H1 (cell line): ENCODE measurements at regions not wholly inside any gene's neighbourhood (a gene's known extent, or its start where the extent isn't known, plus 50 kb on each side); places are given as distances from the start of the nearest gene placed in this dataset.

Experiments used
- CTCF ChIA-PET: fragments of 300-600 bp; sonication (Branson Sonifier 250); formaldehyde crosslinking; loops from one replicate; lab custom pipeline; 2021; ENCODE audit not compliant: partially characterized antibody; lab: Charles Lee
- POLR2A ChIA-PET: fragments of 300-600 bp; sonication (Branson Sonifier 250); formaldehyde crosslinking; loops from one replicate; lab custom pipeline; 2021; ENCODE audit warnings: inconsistent platforms; ENCODE audit not compliant: partially characterized antibody; lab: Charles Lee
- DNase-seq, 2 experiments: peaks; one replicate each; pipeline versions ENCODE4 v3.0.0 to v3.0.0-alpha.2; 2010 to 2022; ENCODE audit warnings: low spot score in 2 of 2, low read depth in 1 of 2, mixed read lengths in 1 of 2
- FAIRE-seq: peaks from 2 replicates; lab custom pipeline; 2011; peaks lifted over from hg19 to GRCh38; lab: Jason Lieb, UNC
- H2AFZ ChIP-seq: 2 replicates; pipeline ENCODE4 v1.8.1; 2012; ENCODE audit warnings: low read length, inconsistent platforms
- H2AK5ac ChIP-seq: 2 replicates; pipeline ENCODE4 v1.6.1; 2013; ENCODE audit warnings: low read depth, low read length
- H2BK120ac ChIP-seq: replicated peaks from 2 replicates; pipeline ENCODE3; 2013; ENCODE audit warnings: low read depth, low read length, inconsistent platforms
- H2BK12ac ChIP-seq: 2 replicates; pipeline ENCODE4 v1.6.1; 2013; ENCODE audit warnings: low read depth, low read length
- H2BK15ac ChIP-seq: 2 replicates; pipeline ENCODE4 v1.6.1; 2013; ENCODE audit warnings: low read length
- H2BK20ac ChIP-seq: 2 replicates; pipeline ENCODE4 v1.6.1; 2013; ENCODE audit warnings: low read length
- H2BK5ac ChIP-seq: 2 replicates; pipeline ENCODE4 v1.6.1; 2013; ENCODE audit warnings: low read depth, low read length
- H3K14ac ChIP-seq: 2 replicates; pipeline ENCODE4 v1.6.1; 2013; ENCODE audit warnings: inconsistent platforms; ENCODE audit not compliant: insufficient read length
- H3K18ac ChIP-seq: 2 replicates; pipeline ENCODE4 v1.6.1; 2013; ENCODE audit warnings: low read length; ENCODE audit errors: extremely low read depth
- H3K23ac ChIP-seq: 2 replicates; pipeline ENCODE4 v1.6.1; 2013; ENCODE audit warnings: inconsistent platforms; ENCODE audit not compliant: insufficient read length
- H3K23me2 ChIP-seq: 2 replicates; pipeline ENCODE4 v1.6.1; 2013; ENCODE audit warnings: low read depth, low read length
- H3K27ac ChIP-seq: 2 replicates; pipeline ENCODE4 v1.6.1; 2011; ENCODE audit warnings: low read depth, low read length, inconsistent platforms
- H3K27me3 ChIP-seq, 4 experiments: replicated peaks in 1 of 4; 1 replicate in 1 of 4; 2 replicates in 3 of 4; pipeline versions ENCODE4 v1.6.1 to v1.8.1; 2011 to 2013; ENCODE audit warnings: low read length in 3 of 4, mild to moderate bottlenecking in 3 of 4, inconsistent platforms in 2 of 4, mixed read lengths in 2 of 4, moderate library complexity in 1 of 4; ENCODE audit not compliant: control insufficient read depth in 3 of 4, insufficient read depth in 3 of 4; ENCODE audit errors: extremely low read depth in 1 of 4
- H3K36me3 ChIP-seq, 4 experiments: 2 replicates each; pipeline versions ENCODE4 v1.6.1 to v1.8.1; 2011 to 2013; ENCODE audit warnings: mild to moderate bottlenecking in 4 of 4, low read length in 3 of 4, moderate library complexity in 2 of 4, control low read depth in 1 of 4, inconsistent platforms in 1 of 4; ENCODE audit not compliant: insufficient read depth in 4 of 4, control insufficient read depth in 2 of 4
- H3K4ac ChIP-seq: replicated peaks from 2 replicates; pipeline ENCODE3; 2013; ENCODE audit warnings: low read length, low read depth, mixed read lengths, inconsistent platforms; ENCODE audit not compliant: insufficient read length
- H3K4me1 ChIP-seq, 4 experiments: replicated peaks in 1 of 4; 1 replicate in 1 of 4; 2 replicates in 3 of 4; pipeline versions ENCODE4 v1.6.1 to v1.8.1; 2011 to 2013; ENCODE audit warnings: low read length in 3 of 4, inconsistent platforms in 2 of 4, mixed read lengths in 1 of 4; ENCODE audit not compliant: insufficient read depth in 4 of 4, control insufficient read depth in 3 of 4
- H3K4me2 ChIP-seq, 2 experiments: 2 replicates each; pipeline versions ENCODE4 v1.6.1 to v1.8.1; 2011 to 2013; ENCODE audit warnings: low read depth in 2 of 2, low read length in 2 of 2, control low read depth in 1 of 2, inconsistent platforms in 1 of 2, mild to moderate bottlenecking in 1 of 2; ENCODE audit not compliant: insufficient read depth in 1 of 2
- H3K4me3 ChIP-seq, 4 experiments: fragments of 200-600, 300-600 bp in 1 of 4; sonication (generic), shearing (Covaris generic), sonication (Bioruptor Twin) in 1 of 4; 2 replicates each; pipeline versions ENCODE4 v1.5.1 to v1.8.1; 2011 to 2016; ENCODE audit warnings: low read length in 4 of 4, low read depth in 3 of 4, control low read depth in 2 of 4, inconsistent platforms in 2 of 4, mild to moderate bottlenecking in 2 of 4, mixed read lengths in 1 of 4, moderate library complexity in 1 of 4; ENCODE audit not compliant: insufficient read depth in 2 of 4; ENCODE audit errors: extremely low read depth in 1 of 4
- H3K56ac ChIP-seq: replicated peaks from 2 replicates; pipeline ENCODE3; 2013; ENCODE audit warnings: low read depth, mild to moderate bottlenecking, mixed read lengths, low read length, inconsistent platforms; ENCODE audit not compliant: insufficient read length
- H3K79me1 ChIP-seq: 2 replicates; pipeline ENCODE4 v1.6.1; 2013; ENCODE audit warnings: low read depth, low read length, control low read depth
- H3K79me2 ChIP-seq, 2 experiments: 2 replicates each; pipeline versions ENCODE4 v1.6.1 to v1.8.1; 2012 to 2013; ENCODE audit warnings: low read length in 2 of 2, mild to moderate bottlenecking in 2 of 2, inconsistent platforms in 1 of 2; ENCODE audit not compliant: insufficient read depth in 2 of 2, control insufficient read depth in 1 of 2
- H3K9ac ChIP-seq, 4 experiments: replicated peaks in 1 of 4; 1 replicate in 1 of 4; 2 replicates in 3 of 4; pipeline versions ENCODE4 v1.6.1 to v1.8.1; 2011 to 2013; ENCODE audit warnings: low read depth in 3 of 4, low read length in 3 of 4, control low read depth in 2 of 4, mild to moderate bottlenecking in 2 of 4, moderate library complexity in 2 of 4, inconsistent platforms in 1 of 4; ENCODE audit errors: extremely low read depth in 1 of 4
- H3K9me3 ChIP-seq, 2 experiments: 2 replicates each; pipeline versions ENCODE4 v1.6.1 to v1.8.1; 2012 to 2013; ENCODE audit warnings: mild to moderate bottlenecking in 2 of 2, moderate library complexity in 2 of 2, control low read depth in 1 of 2, inconsistent platforms in 1 of 2, low read depth in 1 of 2, low read length in 1 of 2, mixed read lengths in 1 of 2; ENCODE audit not compliant: insufficient read depth in 2 of 2
- H4K20me1 ChIP-seq, 2 experiments: replicated peaks in 1 of 2; 2 replicates each; pipeline versions ENCODE3 to v1.8.1; 2011 to 2013; ENCODE audit warnings: inconsistent platforms in 2 of 2, low read length in 2 of 2, mild to moderate bottlenecking in 1 of 2; ENCODE audit not compliant: insufficient read depth in 2 of 2, control insufficient read depth in 1 of 2
- H4K5ac ChIP-seq: 2 replicates; pipeline ENCODE4 v1.6.1; 2013; ENCODE audit warnings: low read length, low read depth, mixed read lengths, inconsistent platforms; ENCODE audit not compliant: insufficient read length
- H4K8ac ChIP-seq: 2 replicates; pipeline ENCODE4 v1.8.0; 2013; ENCODE audit warnings: mild to moderate bottlenecking, moderate library complexity, low read length, inconsistent platforms; ENCODE audit not compliant: insufficient read depth; ENCODE audit errors: extremely low read depth
- H4K91ac ChIP-seq: replicated peaks from 2 replicates; pipeline ENCODE3; 2013; ENCODE audit warnings: low read length, mixed read lengths, inconsistent platforms; ENCODE audit not compliant: insufficient read length
- BACH1 ChIP-seq: IDR thresholded peaks from 2 replicates; pipeline ENCODE4 v1.6.1; 2012; ENCODE audit warnings: low read length, improper control_type of control experiment
- BCL11A ChIP-seq, 2 experiments: IDR thresholded peaks; one replicate each; pipeline ENCODE4 v1.6.1; 2011; ENCODE audit warnings: low read depth in 2 of 2, low read length in 2 of 2, mild to moderate bottlenecking in 2 of 2
- EGR1 ChIP-seq: IDR thresholded peaks from 2 replicates; pipeline ENCODE4 v1.6.1; 2011; ENCODE audit warnings: low read depth, low read length, borderline replicate concordance
- EZH2 ChIP-seq: fragments of 200-600 bp; sonication (generic); IDR thresholded peaks from 2 replicates; pipeline ENCODE4 v1.7.1; 2012; ENCODE audit warnings: low read depth, mild to moderate bottlenecking, moderate library complexity, low read length, inconsistent platforms; ENCODE audit not compliant: severe bottlenecking
- GABPA ChIP-seq: IDR thresholded peaks from 2 replicates; pipeline ENCODE4 v1.6.1; 2011; ENCODE audit warnings: mild to moderate bottlenecking, low read length, moderate library complexity, borderline replicate concordance; ENCODE audit not compliant: insufficient read depth
- GTF2F1 ChIP-seq: IDR thresholded peaks from 2 replicates; pipeline ENCODE4 v1.6.1; 2012; ENCODE audit warnings: low read depth, low read length, improper control_type of control experiment, borderline replicate concordance
- HDAC2 ChIP-seq, 2 experiments: fragments of 300-600 bp in 1 of 2; sonication (generic) in 1 of 2; IDR thresholded peaks; 2 replicates each; pipeline ENCODE4 v1.6.1; 2011 to 2012; ENCODE audit warnings: low read depth in 2 of 2, low read length in 2 of 2, mild to moderate bottlenecking in 2 of 2, moderate library complexity in 2 of 2, borderline replicate concordance in 1 of 2, inconsistent platforms in 1 of 2
- JUN ChIP-seq: IDR thresholded peaks from 2 replicates; pipeline ENCODE4 v1.6.1; 2011; ENCODE audit warnings: low read depth, mild to moderate bottlenecking, improper control_type of control experiment, low read length
- KDM4A ChIP-seq: IDR thresholded peaks from one replicate; pipeline ENCODE4 v1.7.1; 2012; ENCODE audit warnings: low read depth, mild to moderate bottlenecking, moderate library complexity, low read length, inconsistent platforms; ENCODE audit not compliant: severe bottlenecking
- KDM5A ChIP-seq: fragments of 200-600 bp; IDR thresholded peaks from 2 replicates; pipeline ENCODE4 v1.7.1; 2012; ENCODE audit warnings: mild to moderate bottlenecking, low read length, inconsistent platforms, mixed read lengths
- RBBP5 ChIP-seq: IDR thresholded peaks from 2 replicates; pipeline ENCODE4 v1.7.1; 2012; ENCODE audit warnings: low read depth, mild to moderate bottlenecking, inconsistent platforms, low read length, moderate library complexity, borderline replicate concordance
- SIN3A ChIP-seq, 2 experiments: IDR thresholded peaks in 1 of 2; conservative IDR thresholded peaks in 1 of 2; 2 replicates each; pipeline ENCODE4 v1.6.1; 2011 to 2012; ENCODE audit warnings: low read length in 2 of 2, improper control_type of control experiment in 1 of 2, low read depth in 1 of 2, mild to moderate bottlenecking in 1 of 2
- SIX5 ChIP-seq: IDR thresholded peaks from 2 replicates; pipeline ENCODE4 v1.6.1; 2011; ENCODE audit warnings: mild to moderate bottlenecking, low read depth, low read length
- WGBS, 2 experiments: shearing (Covaris generic) in 1 of 2; methylation state at CpG; one replicate each; pipeline versions ENCODE4 v1.1.6 to v1.1.7; 2013 to 2015; ENCODE audit warnings: low lambda C conversion rate in 2 of 2, mixed read lengths in 2 of 2, inconsistent platforms in 1 of 2, low coverage in 1 of 2, missing lambda C conversion rate in 1 of 2; ENCODE audit not compliant: insufficient replicate concordance in 2 of 2, insufficient coverage in 1 of 2, insufficient read length in 1 of 2; ENCODE audit errors: extremely low coverage in 1 of 2, missing lambda C conversion rate in 1 of 2; 5-methylcytosine and 5-hydroxymethylcytosine counted together

DNA sequence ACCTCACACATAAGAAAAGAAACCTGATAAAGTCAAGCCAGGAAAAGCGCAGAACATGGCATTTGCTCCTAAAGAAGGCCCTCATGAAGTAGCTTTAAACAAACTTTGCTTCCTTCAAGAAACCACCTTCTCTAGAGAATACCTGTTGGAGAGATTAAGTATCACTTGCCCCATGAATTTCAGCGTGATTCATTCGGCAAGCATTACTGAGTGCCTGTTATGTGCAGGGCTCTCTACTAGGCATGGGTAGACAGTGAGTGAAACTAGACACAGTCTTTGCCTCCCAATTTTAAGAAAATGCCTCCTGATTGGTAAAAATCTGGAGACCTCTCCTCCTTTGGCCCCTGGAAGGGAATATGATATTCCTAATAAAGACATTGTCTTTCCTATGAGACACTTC lies 475.8 kb upstream of the NBEA start:
- no peak overlapping the region for H3K14ac ChIP-seq
- H3K79me2 ChIP-seq = no peaks in the 10 kb centered on the region
- no peaks in the 10 kb centered on the region for H3K36me3 ChIP-seq
- H2BK12ac ChIP-seq = no peak overlapping the region
- H4K5ac ChIP-seq = no peak overlapping the region
- H3K18ac ChIP-seq = no peak overlapping the region
- FAIRE-seq (no peak), DNase-seq (no peak)
- no peak overlapping the region for H3K9ac ChIP-seq
- H3K27me3 ChIP-seq = peaks cover 0 to 1% (median 0%) of the 10 kb centered on the region in 4 experiments; a peak in 1 of 7 replicates
- 92% methylated on average over 3 of the region's 3 CpGs; no CpG with 5 or more reads in 1 of the 2 experiments for WGBS, 2 experiments
- H3K4me3 ChIP-seq = no peak overlapping the region
- no peak overlapping the region for H3K4me2 ChIP-seq
- no peak overlapping the region for H2BK20ac ChIP-seq
- H2BK15ac ChIP-seq = no peak overlapping the region
- no peak overlapping the region for H3K27ac ChIP-seq
- H2AK5ac ChIP-seq = no peak overlapping the region
- no peaks in the 10 kb centered on the region for H3K9me3 ChIP-seq
- ChIA-PET CTCF (interaction anchor here (0.6 to 1.6 kb wide), 5 partner anchors 12 to 274 kb away, joined by 3 to 5 read pairs (median 3); no protein-coding TSS in a partner anchor), POLR2A (no interaction called here)
- no peak overlapping the region for H3K23ac ChIP-seq
- no peaks in the 10 kb centered on the region for H3K4me1 ChIP-seq
- no peak overlapping the region for H2BK120ac ChIP-seq
- no peaks in the 10 kb centered on the region for H4K20me1 ChIP-seq
- H2AFZ ChIP-seq = no peak overlapping the region
- H4K8ac ChIP-seq = no peak overlapping the region
- no peak overlapping the region for H3K56ac ChIP-seq
- H3K79me1 ChIP-seq = no peaks in the 10 kb centered on the region
- H4K91ac ChIP-seq = no peak overlapping the region
- no peak overlapping the region for H3K4ac ChIP-seq
- TF ChIP-seq HDAC2 (IDR thresholded peaks at IDR 0.05; ENCODE audit: borderline replicate concordance in 1 of 2, low read depth in 2 of 2, low read length in 2 of 2) (no peak), EZH2 (no peak), JUN (no peak), EGR1 (no peak), SIN3A (conservative IDR thresholded peaks at IDR 0.05 in 1 of 2, IDR thresholded peaks at IDR 0.05 in 1 of 2; ENCODE audit: low read depth in 1 of 2, low read length in 2 of 2) (no peak), SIX5 (no peak), KDM5A (no peak), GABPA (no peak), KDM4A (no peak), BACH1 (no peak), BCL11A (IDR thresholded peaks at IDR 0.05; ENCODE audit: low read depth in 2 of 2, low read length in 2 of 2) (no peak), RBBP5 (no peak), GTF2F1 (no peak)
- no peak overlapping the region for H2BK5ac ChIP-seq
- H3K23me2 ChIP-seq = no peaks in the 10 kb centered on the region
